ENCODE measurements at regions not wholly inside any gene's neighbourhood (a gene's known extent, or its start where the extent isn't known, plus 50 kb on each side); places are given as distances from the start of the nearest gene placed in this dataset.
A peak's percentile ranks its signal among the peaks of the same experiment; 100 is the strongest.

GRCh38 chr6:127641905-127642304, 64.9 kb downstream of the C6orf58 start:
- no peak for TF ChIP-seq REST (IDR thresholded peaks at IDR 0.05; ENCODE audit: borderline replicate concordance)
- no peak for TF ChIP-seq POLR2AphosphoS5 (IDR thresholded peaks at IDR 0.05)
- TF ChIP-seq EP300 (conservative IDR thresholded peaks at IDR 0.05; ENCODE audit: poor library complexity, severe bottlenecking): no peak
- peak; percentile 46 for TF ChIP-seq SMC3 (conservative IDR thresholded peaks at IDR 0.05; ENCODE audit: poor library complexity)
- peak; percentile 56 for TF ChIP-seq CTCF (IDR thresholded peaks at IDR 0.05; ENCODE audit: poor library complexity, severe bottlenecking)
- TF ChIP-seq EZH2 (IDR thresholded peaks at IDR 0.05; ENCODE audit: borderline replicate concordance, insufficient read depth, low read length, poor library complexity, severe bottlenecking): no peak
- no peak for TF ChIP-seq TAF1 (IDR thresholded peaks at IDR 0.05; ENCODE audit: low read depth)
- TF ChIP-seq RAD21 (conservative IDR thresholded peaks at IDR 0.05): peak; percentile 36
- no peak for TF ChIP-seq MXI1 (conservative IDR thresholded peaks at IDR 0.05; ENCODE audit: poor library complexity, severe bottlenecking)
- H3K4me2 ChIP-seq (ENCODE audit: low read length): no peak overlapping the region

More at GRCh38 chr6:127641905-127642304, 64.9 kb downstream of the C6orf58 start:
- Histone ChIP-seq H3K79me2 (replicated peaks; ENCODE audit: insufficient read depth, low read length) (no peaks in the 10 kb centered on the region), H2AFZ (ENCODE audit: low read depth, low read length) (no peak overlapping the region), H3F3A (ENCODE audit: insufficient read depth, low read length, poor library complexity, severe bottlenecking) (no peaks in the 10 kb centered on the region), H3K4me3 (ENCODE audit: low read length) (no peak overlapping the region), H3K9me2 (ENCODE audit: insufficient read depth, low read length) (no peaks in the 10 kb centered on the region), H3K27ac (ENCODE audit: low read length) (no peak overlapping the region), H3K9ac (ENCODE audit: low read length) (no peak overlapping the region), H3K9me3 (ENCODE audit: low read length) (no peaks in the 10 kb centered on the region), H3K36me3 (ENCODE audit: insufficient read depth, low read length) (no peaks in the 10 kb centered on the region), H3K27me3 (ENCODE audit: insufficient read depth, low read depth, low read length) (no peaks in the 10 kb centered on the region), H4K20me1 (ENCODE audit: insufficient read depth) (no peaks in the 10 kb centered on the region)

All from neural cell (in vitro differentiated cells).